ENCODE measurements at regions not wholly inside any gene's neighbourhood (a gene's known extent, or its start where the extent isn't known, plus 50 kb on each side); places are given as distances from the start of the nearest gene placed in this dataset.

GRCh38 chr11:25855916-25856315, 476.0 kb upstream of the ANO3 start:
- TF ChIP-seq YY1 (IDR thresholded peaks at IDR 0.05; ENCODE audit: insufficient read depth, insufficient read length) (no peak), SUZ12 (IDR thresholded peaks at IDR 0.05; ENCODE audit: extremely low read depth, insufficient read depth, insufficient read length) (no peak), ZNF274 (IDR thresholded peaks at IDR 0.05; ENCODE audit: low read depth, low read length) (no peak)

Measured in NT2/D1 (cell line).